Psoas muscle (tissue), 7 donors: ENCODE measurements at regions not wholly inside any gene's neighbourhood (a gene's known extent, or its start where the extent isn't known, plus 50 kb on each side); places are given as distances from the start of the nearest gene placed in this dataset.

Experiments
- ATAC-seq, 4 donors: fragments of 200-7000 bp; cut with Tn5 transposase; one replicate each; pipeline ENCODE4 v1.9.1; 2020; ENCODE audit warnings: moderate library complexity in 3 of 4, mild to moderate bottlenecking in 2 of 4
- DNase-seq, 2 donors: peaks; one replicate each; pipeline ENCODE4 v3.0.0-alpha.2; 2020
- H3K27ac ChIP-seq: fragments of 200-600 bp; one replicate; pipeline ENCODE4 v1.8.0; 2022
- H3K27me3 ChIP-seq, 3 donors: fragments of 200-600 bp in 1 of 3; one replicate each; pipeline versions ENCODE4 v1.6.1 to v1.8.0; 2013 to 2022; ENCODE audit warnings: low read length in 2 of 3, mild to moderate bottlenecking in 2 of 3, moderate library complexity in 1 of 3; ENCODE audit not compliant: insufficient read depth in 3 of 3
- H3K36me3 ChIP-seq, 2 donors: fragments of 200-600 bp in 1 of 2; one replicate each; pipeline versions ENCODE4 v1.6.1 to v1.8.0; 2013 to 2022; ENCODE audit warnings: low read depth in 1 of 2, mild to moderate bottlenecking in 1 of 2, moderate library complexity in 1 of 2; ENCODE audit not compliant: insufficient read depth in 1 of 2
- H3K4me1 ChIP-seq: fragments of 200-600 bp; one replicate; pipeline ENCODE4 v1.8.0; 2022
- H3K4me3 ChIP-seq: fragments of 200-600 bp; one replicate; pipeline ENCODE4 v1.8.0; 2022; ENCODE audit warnings: mild to moderate bottlenecking
- H3K9me3 ChIP-seq: fragments of 200-600 bp; one replicate; pipeline ENCODE4 v1.8.0; 2022
- CTCF ChIP-seq: fragments of 200-600 bp; IDR thresholded peaks from one replicate; pipeline ENCODE4 v1.8.0; 2022; ENCODE audit warnings: antibody characterized with exemption
- WGBS, 3 donors: extraction: QIAGEN DNeasy Blood & Tissue Kit; methylation state at CpG; one replicate each; pipeline versions ENCODE4 v1.1.6 to v1.1.7; 2013; 5-methylcytosine and 5-hydroxymethylcytosine counted together
- intact Hi-C, 2 donors: fragments of 100-400 bp; cut with DNase I; formaldehyde crosslinking; loops; one replicate each; pipeline versions ENCODE4 v1.11.0 to v1.14.2; 2022
- donor health status: healthy with polysubstance abuse.
- donor health status: DM: no; HTN: no; CAD: no; lungs with moderate emphysema.
- donor health status: Bipolar disorder and iron deficiency.
- donor health status: healthy.
- donor health status: DM: yes; HTN: yes; CAD: no.
- donor health status: DM: no; HTN: no; CAD: no.
- donor health status: DM: yes; HTN: yes; CAD: no.

GRCh38 chr6:131379948-131380347, 193.1 kb upstream of the ARG1 start:
- no peaks in the 10 kb centered on the region for H3K36me3 ChIP-seq
- ATAC-seq = no peak
- 79 to 84% (median 81%) methylated on average over 3 of the region's 3 CpGs for WGBS, 3 donors

DNA sequence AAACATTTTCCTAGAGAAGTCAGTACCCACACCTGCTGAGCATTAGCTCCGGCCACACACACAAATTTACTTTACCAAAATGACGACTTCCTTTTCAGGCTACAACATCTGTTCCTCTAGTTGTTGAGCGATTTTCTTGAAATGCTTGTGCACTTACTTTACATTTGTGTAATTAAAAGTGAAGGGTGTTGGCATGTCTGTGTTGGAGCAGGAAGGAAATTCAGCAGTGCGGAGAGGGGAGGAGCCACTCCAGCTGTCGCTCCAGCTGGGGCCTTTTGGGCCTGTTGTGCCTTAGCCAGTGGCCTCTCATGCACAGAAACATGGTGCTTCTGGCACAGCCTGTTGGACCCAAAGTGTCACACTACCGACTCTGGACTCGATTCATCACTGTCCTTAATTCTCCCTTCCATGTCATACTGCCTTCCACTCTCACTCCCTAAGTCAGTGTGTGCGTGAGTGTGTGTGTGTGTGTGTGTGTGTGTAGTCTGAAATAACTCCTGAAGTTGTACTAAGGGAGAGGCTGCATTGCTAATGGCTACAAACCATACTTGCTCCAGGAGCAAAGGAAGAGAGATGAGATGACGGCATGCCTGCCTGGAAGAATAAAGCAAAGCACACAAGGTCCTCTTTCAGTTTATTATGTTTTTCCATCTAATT, 191.8 kb upstream of the ARG1 start:
- intact Hi-C loops = no loop called here
- DNase-seq (no peak), ATAC-seq (no peak)
- 31 to 48% (median 36%) methylated on average over 9 of the region's 9 CpGs for WGBS, 3 donors
- Histone ChIP-seq H3K27me3 (no peaks in the 10 kb centered on the region), H3K36me3 (no peaks in the 10 kb centered on the region), H3K4me1 (no peaks in the 10 kb centered on the region), H3K27ac (no peak overlapping the region), H3K4me3 (no peak overlapping the region), H3K9me3 (no peaks in the 10 kb centered on the region)
- TF ChIP-seq CTCF = no peak

More at GRCh38 chr6:131379948-131380347, 193.1 kb upstream of the ARG1 start:
- TF ChIP-seq CTCF = no peak
- Histone ChIP-seq H3K4me3 (no peak overlapping the region), H3K27ac (no peak overlapping the region), H3K9me3 (no peaks in the 10 kb centered on the region), H3K4me1 (no peaks in the 10 kb centered on the region), H3K27me3 (no peaks in the 10 kb centered on the region)
- intact Hi-C loops = no loop called here
- no peak for DNase-seq

DNA sequence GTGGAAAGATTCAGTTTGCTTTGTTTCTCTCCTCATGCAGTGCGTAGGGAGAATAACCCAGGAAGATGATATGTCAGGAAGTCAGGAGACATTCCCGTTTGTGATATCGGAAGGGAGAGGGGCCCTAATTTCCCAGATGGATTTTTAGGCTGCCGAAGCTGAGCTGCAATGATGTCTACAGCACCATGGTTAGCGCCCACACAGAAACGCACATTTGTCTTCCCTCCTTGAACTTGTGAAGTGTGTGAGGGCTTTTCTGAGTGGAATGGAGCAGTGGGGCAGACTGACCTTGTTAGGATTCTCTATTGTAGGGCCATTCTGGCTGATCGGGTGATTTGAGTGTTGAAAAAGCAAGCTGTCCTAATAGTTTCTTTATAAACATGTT, 191.3 kb upstream of the ARG1 start:
- WGBS, 3 donors = 36 to 53% (median 43%) methylated on average over 7 of the region's 7 CpGs
- Histone ChIP-seq H3K9me3 (no peaks in the 10 kb centered on the region), H3K27me3 (no peaks in the 10 kb centered on the region), H3K27ac (no peak overlapping the region), H3K36me3 (no peaks in the 10 kb centered on the region), H3K4me1 (no peaks in the 10 kb centered on the region), H3K4me3 (no peak overlapping the region)
- no peak for DNase-seq
- no peak for ATAC-seq
- no peak for TF ChIP-seq CTCF
- intact Hi-C loops = no loop called here

- DNase-seq (no peak), ATAC-seq (peak in 1 of 4 donors; percentile 45)
- no peaks in the 10 kb centered on the region for H3K27me3 ChIP-seq
- H3K4me1 ChIP-seq = no peaks in the 10 kb centered on the region
- H3K9me3 ChIP-seq = no peaks in the 10 kb centered on the region
- WGBS, 3 donors = 28 to 43% (median 30%) methylated on average over 10 of the region's 10 CpGs
- no peaks in the 10 kb centered on the region for H3K36me3 ChIP-seq
- H3K27ac ChIP-seq = no peak overlapping the region
- TF ChIP-seq CTCF = no peak
- no peak overlapping the region for H3K4me3 ChIP-seq
- intact Hi-C loops = no loop called here
Measured at GRCh38 chr6:131382631-131383030, 190.4 kb upstream of the ARG1 start.
